ENCODE measurements at regions not wholly inside any gene's neighbourhood (a gene's known extent, or its start where the extent isn't known, plus 50 kb on each side); places are given as distances from the start of the nearest gene placed in this dataset.

DNA sequence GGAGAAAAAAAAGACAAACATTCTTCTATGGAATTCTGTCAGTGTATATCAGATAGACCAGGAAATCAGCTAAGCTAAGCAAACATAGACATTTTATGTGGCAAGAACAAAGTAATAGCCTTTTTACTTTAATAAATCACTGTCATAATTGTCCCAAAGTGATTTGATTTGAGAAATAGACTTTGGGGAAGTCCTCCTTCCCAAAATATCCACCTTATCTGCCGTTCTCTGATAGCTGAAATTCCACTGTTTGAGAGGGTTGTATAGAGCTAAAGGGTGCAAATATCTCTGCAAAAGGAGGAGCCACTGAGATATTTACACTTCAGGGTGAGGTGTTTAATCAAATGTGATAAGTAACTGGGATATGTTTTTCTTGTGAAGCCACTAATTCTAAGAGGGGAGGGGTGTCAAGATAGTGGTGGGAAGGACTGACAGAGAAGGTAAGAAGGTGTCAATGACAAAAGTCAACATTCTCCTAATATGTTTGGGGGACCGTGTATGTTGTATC, 544.4 kb upstream of the JAG1 start:
- TF ChIP-seq STAG1 (CRISPR knock-in tag; IDR thresholded peaks at IDR 0.05) (no peak), HOXA9 (CRISPR knock-in tag; IDR thresholded peaks at IDR 0.05; ENCODE audit: borderline replicate concordance) (no peak), ZNF143 (CRISPR knock-in tag; IDR thresholded peaks at IDR 0.05) (no peak), ZNF44 (CRISPR knock-in tag; IDR thresholded peaks at IDR 0.05) (no peak), KDM2A (CRISPR knock-in tag; IDR thresholded peaks at IDR 0.05; ENCODE audit: borderline replicate concordance, low read depth) (no peak), KLF11 (CRISPR knock-in tag; IDR thresholded peaks at IDR 0.05) (no peak)
- TF ChIP-seq, protein P1, sequence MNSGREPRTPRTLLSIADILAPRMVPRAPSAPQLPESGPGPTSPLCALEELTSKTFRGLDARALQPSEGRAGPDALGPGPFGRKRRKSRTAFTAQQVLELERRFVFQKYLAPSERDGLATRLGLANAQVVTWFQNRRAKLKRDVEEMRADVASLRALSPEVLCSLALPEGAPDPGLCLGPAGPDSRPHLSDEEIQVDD (CRISPR knock-in tag; IDR thresholded peaks at IDR 0.05; ENCODE audit: borderline replicate concordance), result no peak
- TF ChIP-seq, protein P2, sequence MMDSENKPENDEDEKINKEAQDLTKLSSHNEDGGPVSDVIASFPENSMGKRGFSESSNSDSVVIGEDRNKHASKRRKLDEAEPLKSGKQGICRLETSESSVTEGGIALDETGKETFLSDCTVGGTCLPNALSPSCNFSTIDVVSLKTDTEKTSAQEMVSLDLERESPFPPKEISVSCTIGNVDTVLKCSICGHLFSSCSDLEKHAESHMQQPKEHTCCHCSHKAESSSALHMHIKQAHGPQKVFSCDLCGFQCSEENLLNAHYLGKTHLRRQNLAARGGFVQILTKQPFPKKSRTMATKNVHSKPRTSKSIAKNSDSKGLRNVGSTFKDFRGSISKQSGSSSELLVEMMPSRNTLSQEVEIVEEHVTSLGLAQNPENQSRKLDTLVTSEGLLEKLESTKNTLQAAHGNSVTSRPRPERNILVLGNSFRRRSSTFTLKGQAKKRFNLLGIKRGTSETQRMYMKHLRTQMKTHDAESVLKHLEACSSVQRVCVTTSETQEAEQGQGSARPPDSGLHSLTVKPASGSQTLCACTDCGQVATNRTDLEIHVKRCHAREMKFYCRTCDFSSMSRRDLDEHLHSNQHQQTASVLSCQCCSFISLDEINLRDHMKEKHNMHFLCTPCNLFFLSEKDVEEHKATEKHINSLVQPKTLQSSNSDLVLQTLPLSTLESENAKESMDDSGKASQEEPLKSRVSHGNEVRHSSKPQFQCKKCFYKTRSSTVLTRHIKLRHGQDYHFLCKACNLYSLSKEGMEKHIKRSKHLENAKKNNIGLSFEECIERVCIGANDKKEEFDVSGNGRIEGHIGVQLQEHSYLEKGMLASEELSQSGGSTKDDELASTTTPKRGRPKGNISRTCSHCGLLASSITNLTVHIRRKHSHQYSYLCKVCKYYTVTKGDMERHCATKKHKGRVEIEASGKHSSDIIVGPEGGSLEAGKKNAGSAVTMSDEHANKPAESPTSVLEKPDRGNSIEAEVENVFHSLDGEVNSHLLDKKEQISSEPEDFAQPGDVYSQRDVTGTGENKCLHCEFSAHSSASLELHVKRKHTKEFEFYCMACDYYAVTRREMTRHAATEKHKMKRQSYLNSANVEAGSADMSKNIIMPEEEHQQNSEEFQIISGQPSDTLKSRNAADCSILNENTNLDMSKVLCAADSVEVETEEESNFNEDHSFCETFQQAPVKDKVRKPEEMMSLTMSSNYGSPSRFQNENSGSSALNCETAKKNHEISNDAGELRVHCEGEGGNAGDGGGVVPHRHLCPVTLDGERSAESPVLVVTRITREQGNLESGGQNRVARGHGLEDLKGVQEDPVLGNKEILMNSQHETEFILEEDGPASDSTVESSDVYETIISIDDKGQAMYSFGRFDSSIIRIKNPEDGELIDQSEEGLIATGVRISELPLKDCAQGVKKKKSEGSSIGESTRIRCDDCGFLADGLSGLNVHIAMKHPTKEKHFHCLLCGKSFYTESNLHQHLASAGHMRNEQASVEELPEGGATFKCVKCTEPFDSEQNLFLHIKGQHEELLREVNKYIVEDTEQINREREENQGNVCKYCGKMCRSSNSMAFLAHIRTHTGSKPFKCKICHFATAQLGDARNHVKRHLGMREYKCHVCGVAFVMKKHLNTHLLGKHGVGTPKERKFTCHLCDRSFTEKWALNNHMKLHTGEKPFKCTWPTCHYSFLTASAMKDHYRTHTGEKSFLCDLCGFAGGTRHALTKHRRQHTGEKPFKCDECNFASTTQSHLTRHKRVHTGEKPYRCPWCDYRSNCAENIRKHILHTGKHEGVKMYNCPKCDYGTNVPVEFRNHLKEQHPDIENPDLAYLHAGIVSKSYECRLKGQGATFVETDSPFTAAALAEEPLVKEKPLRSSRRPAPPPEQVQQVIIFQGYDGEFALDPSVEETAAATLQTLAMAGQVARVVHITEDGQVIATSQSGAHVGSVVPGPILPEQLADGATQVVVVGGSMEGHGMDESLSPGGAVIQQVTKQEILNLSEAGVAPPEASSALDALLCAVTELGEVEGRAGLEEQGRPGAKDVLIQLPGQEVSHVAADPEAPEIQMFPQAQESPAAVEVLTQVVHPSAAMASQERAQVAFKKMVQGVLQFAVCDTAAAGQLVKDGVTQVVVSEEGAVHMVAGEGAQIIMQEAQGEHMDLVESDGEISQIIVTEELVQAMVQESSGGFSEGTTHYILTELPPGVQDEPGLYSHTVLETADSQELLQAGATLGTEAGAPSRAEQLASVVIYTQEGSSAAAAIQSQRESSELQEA (CRISPR knock-in tag; IDR thresholded peaks at IDR 0.05; ENCODE audit: not compliant biosample characterization), result no peak
- TF ChIP-seq, protein P3, sequence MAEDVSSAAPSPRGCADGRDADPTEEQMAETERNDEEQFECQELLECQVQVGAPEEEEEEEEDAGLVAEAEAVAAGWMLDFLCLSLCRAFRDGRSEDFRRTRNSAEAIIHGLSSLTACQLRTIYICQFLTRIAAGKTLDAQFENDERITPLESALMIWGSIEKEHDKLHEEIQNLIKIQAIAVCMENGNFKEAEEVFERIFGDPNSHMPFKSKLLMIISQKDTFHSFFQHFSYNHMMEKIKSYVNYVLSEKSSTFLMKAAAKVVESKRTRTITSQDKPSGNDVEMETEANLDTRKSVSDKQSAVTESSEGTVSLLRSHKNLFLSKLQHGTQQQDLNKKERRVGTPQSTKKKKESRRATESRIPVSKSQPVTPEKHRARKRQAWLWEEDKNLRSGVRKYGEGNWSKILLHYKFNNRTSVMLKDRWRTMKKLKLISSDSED (CRISPR knock-in tag; IDR thresholded peaks at IDR 0.05), result no peak
- TF ChIP-seq, protein P4, sequence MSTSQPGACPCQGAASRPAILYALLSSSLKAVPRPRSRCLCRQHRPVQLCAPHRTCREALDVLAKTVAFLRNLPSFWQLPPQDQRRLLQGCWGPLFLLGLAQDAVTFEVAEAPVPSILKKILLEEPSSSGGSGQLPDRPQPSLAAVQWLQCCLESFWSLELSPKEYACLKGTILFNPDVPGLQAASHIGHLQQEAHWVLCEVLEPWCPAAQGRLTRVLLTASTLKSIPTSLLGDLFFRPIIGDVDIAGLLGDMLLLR (CRISPR knock-in tag; IDR thresholded peaks at IDR 0.05), result no peak
- TF ChIP-seq, protein P5, sequence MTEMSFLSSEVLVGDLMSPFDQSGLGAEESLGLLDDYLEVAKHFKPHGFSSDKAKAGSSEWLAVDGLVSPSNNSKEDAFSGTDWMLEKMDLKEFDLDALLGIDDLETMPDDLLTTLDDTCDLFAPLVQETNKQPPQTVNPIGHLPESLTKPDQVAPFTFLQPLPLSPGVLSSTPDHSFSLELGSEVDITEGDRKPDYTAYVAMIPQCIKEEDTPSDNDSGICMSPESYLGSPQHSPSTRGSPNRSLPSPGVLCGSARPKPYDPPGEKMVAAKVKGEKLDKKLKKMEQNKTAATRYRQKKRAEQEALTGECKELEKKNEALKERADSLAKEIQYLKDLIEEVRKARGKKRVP (CRISPR knock-in tag; IDR thresholded peaks at IDR 0.05), result no peak
- ChIA-PET CTCF (ENCODE audit: low intra/inter-chr PET ratio, low total read pairs) (no interaction called here), POLR2A (interaction anchor here (1.1 kb wide), 1 partner anchor 783 kb away, joined by 3 read pairs; the partner anchor contains the start of gene SLX4IP)
- no TSS peak for BruUV-seq (replicated peaks)
- ATAC-seq (no peak), DNase-seq (ENCODE audit: low spot score) (no peak), FAIRE-seq (no peak)
- H4K20me1 ChIP-seq (ENCODE audit: insufficient read depth, low read length), result no peaks in the 10 kb centered on the region
- no peak overlapping the region for H3K4me3 ChIP-seq (replicated peaks in 1 of 3; ENCODE audit: insufficient read depth in 1 of 3, low read depth in 2 of 3, low read length in 3 of 3)
- H2AFZ ChIP-seq (ENCODE audit: low read length), result no peak overlapping the region
- H3K4me2 ChIP-seq (ENCODE audit: low read depth, low read length), result no peak overlapping the region
- 6% methylated on average over 2 of the region's 2 CpGs for WGBS (ENCODE audit: low lambda C conversion rate)
- peaks cover 17% of the 10 kb centered on the region for H3K4me1 ChIP-seq (ENCODE audit: insufficient read depth, low read length)
- no peak overlapping the region for H3K9ac ChIP-seq (ENCODE audit: insufficient read depth, low read depth, low read length)
- intact Hi-C loops (cut with micrococcal nuclease; ENCODE audit: unreplicated experiment) (no loop called here), in situ Hi-C loops (cut with HindIII; ENCODE audit: extremely low pct_ligation_motif_present, low pct_unique_long_range_greater_than_20kb) (no loop called here)
- H3K9me3 ChIP-seq (ENCODE audit: low read length), result no peaks in the 10 kb centered on the region
- no peak overlapping the region for H3K27ac ChIP-seq (ENCODE audit: extremely low read length, insufficient read depth, low read length)
- no peaks in the 10 kb centered on the region for H3K36me3 ChIP-seq (replicated peaks in 1 of 2; ENCODE audit: control insufficient read depth in 1 of 2, insufficient read depth in 2 of 2, low read length in 2 of 2)
- peaks cover 0 to 4% of the 10 kb centered on the region in 2 experiments; a peak in 1 of 5 replicates for H3K27me3 ChIP-seq (ENCODE audit: control insufficient read depth in 1 of 2, insufficient read depth in 2 of 2, low read length in 2 of 2)
- H3K79me2 ChIP-seq (ENCODE audit: insufficient read depth, low read length), result no peaks in the 10 kb centered on the region
